Trophoblast cell (in vitro differentiated cells and primary cell): ENCODE measurements at regions not wholly inside any gene's neighbourhood (a gene's known extent, or its start where the extent isn't known, plus 50 kb on each side); places are given as distances from the start of the nearest gene placed in this dataset.
A peak's percentile ranks its signal among the peaks of the same experiment; 100 is the strongest.

Source experiments
- DNase-seq, 2 donors: peaks; one replicate each; pipeline ENCODE4 v3.0.0-alpha.2; 2016
- H2AFZ ChIP-seq: 2 replicates; pipeline ENCODE4 v1.6.1; 2013; ENCODE audit warnings: low read length, moderate library complexity, mild to moderate bottlenecking; ENCODE audit not compliant: insufficient read depth, poor library complexity
- H2AK5ac ChIP-seq: 2 replicates; pipeline ENCODE4 v1.6.1; 2013; ENCODE audit warnings: mild to moderate bottlenecking, low read length
- H2BK120ac ChIP-seq: 2 replicates; pipeline ENCODE4 v1.6.1; 2013; ENCODE audit warnings: low read length, mild to moderate bottlenecking, moderate library complexity; ENCODE audit not compliant: insufficient read depth, poor library complexity
- H2BK12ac ChIP-seq: 2 replicates; pipeline ENCODE4 v1.6.1; 2013; ENCODE audit warnings: mild to moderate bottlenecking, low read length, moderate library complexity
- H2BK5ac ChIP-seq: 2 replicates; pipeline ENCODE4 v1.6.1; 2013; ENCODE audit warnings: low read length, low read depth, moderate library complexity, mild to moderate bottlenecking; ENCODE audit not compliant: poor library complexity
- H3K14ac ChIP-seq: 2 replicates; pipeline ENCODE4 v1.6.1; 2013; ENCODE audit warnings: mild to moderate bottlenecking, low read length
- H3K18ac ChIP-seq: 2 replicates; pipeline ENCODE4 v1.6.1; 2013; ENCODE audit warnings: mild to moderate bottlenecking, low read length
- H3K23ac ChIP-seq: 2 replicates; pipeline ENCODE4 v1.6.1; 2013; ENCODE audit warnings: low read length
- H3K27ac ChIP-seq: 2 replicates; pipeline ENCODE4 v1.5.1; 2013; ENCODE audit warnings: low read depth, mild to moderate bottlenecking, inconsistent platforms, low read length, moderate library complexity
- H3K27me3 ChIP-seq: 2 replicates; pipeline ENCODE4 v1.6.1; 2013; ENCODE audit warnings: inconsistent platforms, mild to moderate bottlenecking, low read length, moderate library complexity; ENCODE audit not compliant: insufficient read depth
- H3K36me3 ChIP-seq, 2 experiments: 1 replicate in 1 of 2; 2 replicates in 1 of 2; pipeline ENCODE4 v1.6.1; 2013; ENCODE audit warnings: low read length in 2 of 2, mild to moderate bottlenecking in 2 of 2, moderate library complexity in 1 of 2; ENCODE audit not compliant: insufficient read depth in 2 of 2, control insufficient read depth in 1 of 2
- H3K4ac ChIP-seq: 2 replicates; pipeline ENCODE4 v1.6.1; 2013; ENCODE audit warnings: low read depth, mild to moderate bottlenecking, low read length, moderate library complexity
- H3K4me1 ChIP-seq, 2 experiments: 1 replicate in 1 of 2; 2 replicates in 1 of 2; pipeline ENCODE4 v1.6.1; 2013; ENCODE audit warnings: low read length in 2 of 2, mild to moderate bottlenecking in 2 of 2, moderate library complexity in 1 of 2; ENCODE audit not compliant: insufficient read depth in 2 of 2, control insufficient read depth in 1 of 2
- H3K4me2 ChIP-seq: 2 replicates; pipeline ENCODE4 v1.6.1; 2013; ENCODE audit warnings: inconsistent platforms, mild to moderate bottlenecking, low read length, moderate library complexity
- H3K4me3 ChIP-seq: 2 replicates; pipeline ENCODE4 v1.5.1; 2013; ENCODE audit warnings: mild to moderate bottlenecking, low read depth, low read length, inconsistent platforms
- H3K79me1 ChIP-seq: one replicate; pipeline ENCODE4 v1.6.1; 2013; ENCODE audit warnings: low read length
- H3K79me2 ChIP-seq: 2 replicates; pipeline ENCODE4 v1.6.1; 2013; ENCODE audit warnings: low read length, mild to moderate bottlenecking; ENCODE audit not compliant: control insufficient read depth, insufficient read depth, poor library complexity
- H3K9ac ChIP-seq: 2 replicates; pipeline ENCODE4 v1.6.1; 2013; ENCODE audit warnings: mild to moderate bottlenecking, low read length
- H3K9me3 ChIP-seq: 2 replicates; pipeline ENCODE4 v1.6.1; 2013; ENCODE audit warnings: low read depth, mild to moderate bottlenecking, control low read depth, inconsistent platforms, low read length; ENCODE audit not compliant: insufficient read depth
- H4K12ac ChIP-seq: 2 replicates; pipeline ENCODE4 v1.6.1; 2013; ENCODE audit warnings: low read depth, mild to moderate bottlenecking, low read length, moderate library complexity
- H4K8ac ChIP-seq: 2 replicates; pipeline ENCODE4 v1.6.1; 2013; ENCODE audit warnings: low read depth, mild to moderate bottlenecking, low read length, moderate library complexity
- H4K91ac ChIP-seq: one replicate; pipeline ENCODE4 v1.6.1; 2013; ENCODE audit warnings: low read depth, mild to moderate bottlenecking, low read length, moderate library complexity
- WGBS: extraction: QIAGEN DNeasy Blood & Tissue Kit; methylation state at CpG from one replicate; pipeline ENCODE4 v1.1.7; 2013; ENCODE audit warnings: missing lambda C conversion rate; ENCODE audit not compliant: insufficient read length, insufficient coverage; ENCODE audit errors: extremely low coverage; 5-methylcytosine and 5-hydroxymethylcytosine counted together

DNA sequence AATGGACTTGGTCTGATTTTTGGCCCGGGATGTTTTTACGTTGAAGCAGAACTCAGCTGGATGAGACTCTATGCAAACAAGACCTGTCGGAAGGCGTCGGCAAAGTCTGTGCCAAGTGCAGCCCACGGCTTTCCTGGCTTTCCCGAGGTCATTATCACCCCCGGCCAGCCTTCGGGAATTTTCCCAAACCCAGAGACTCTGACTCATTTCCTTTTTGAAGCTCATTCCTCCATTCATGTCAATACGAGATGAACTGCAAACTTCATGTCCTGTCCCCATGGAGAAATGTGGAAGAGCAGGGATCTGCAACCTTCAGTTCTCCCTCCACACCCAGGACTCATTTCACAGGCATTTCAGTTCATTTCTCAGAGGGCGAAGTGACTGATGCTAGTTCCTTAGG, 95.3 kb downstream of the IRX2 start:
- no CpG with 5 or more reads among the region's 11 CpGs for WGBS
- Histone ChIP-seq H3K27me3 (no peaks in the 10 kb centered on the region), H3K9ac (no peak overlapping the region), H3K4me2 (no peak overlapping the region), H2BK120ac (no peak overlapping the region), H3K4ac (no peak overlapping the region), H3K4me3 (no peak overlapping the region), H3K18ac (no peak overlapping the region), H2BK12ac (no peak overlapping the region), H3K27ac (no peak overlapping the region), H3K36me3 (no peaks in the 10 kb centered on the region), H3K23ac (no peak overlapping the region), H4K91ac (no peak overlapping the region), H4K8ac (no peak overlapping the region), H3K4me1 (no peaks in the 10 kb centered on the region), H3K79me2 (no peaks in the 10 kb centered on the region), H3K79me1 (no peaks in the 10 kb centered on the region), H4K12ac (no peak overlapping the region), H2AFZ (no peak overlapping the region), H3K14ac (no peak overlapping the region), H2AK5ac (no peak overlapping the region), H3K9me3 (peaks cover 2% of the 10 kb centered on the region), H2BK5ac (no peak overlapping the region)
- peak in 1 of 2 donors; percentile 6 for DNase-seq

DNA sequence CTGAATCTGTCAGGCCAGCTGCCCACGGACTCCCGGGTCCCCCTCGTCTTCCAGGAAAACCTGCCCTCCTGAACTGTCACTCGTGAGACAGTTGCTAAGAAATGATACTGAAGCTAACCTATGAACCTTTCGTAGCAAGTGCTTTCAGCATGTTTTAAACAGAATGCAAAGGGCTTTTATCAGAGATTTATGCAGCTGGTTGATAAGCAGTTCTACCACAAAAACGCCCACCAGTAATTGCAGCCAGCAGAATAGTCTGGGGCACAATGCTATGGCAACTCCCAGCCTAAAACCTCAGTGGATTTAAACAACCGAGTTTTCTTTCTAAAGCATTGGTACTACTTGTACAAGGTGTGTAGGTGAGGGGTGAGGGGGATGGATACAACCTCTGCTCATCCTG, 97.5 kb downstream of the IRX2 start:
- no CpG with 5 or more reads among the region's 7 CpGs for WGBS
- no peak overlapping the region for H4K12ac ChIP-seq
- no peaks in the 10 kb centered on the region for H3K79me2 ChIP-seq
- no peak overlapping the region for H2AK5ac ChIP-seq
- no peak overlapping the region for H3K27ac ChIP-seq
- no peak for DNase-seq
- H3K4ac ChIP-seq, result no peak overlapping the region
- H3K14ac ChIP-seq, result no peak overlapping the region
- H2BK12ac ChIP-seq, result no peak overlapping the region
- no peaks in the 10 kb centered on the region for H3K36me3 ChIP-seq
- no peak overlapping the region for H2AFZ ChIP-seq
- no peak overlapping the region for H4K8ac ChIP-seq
- no peak overlapping the region for H3K18ac ChIP-seq
- H2BK120ac ChIP-seq, result no peak overlapping the region
- H3K27me3 ChIP-seq, result no peaks in the 10 kb centered on the region
- no peak overlapping the region for H3K23ac ChIP-seq
- no peaks in the 10 kb centered on the region for H3K4me1 ChIP-seq
- H3K9me3 ChIP-seq, result peaks cover 2% of the 10 kb centered on the region
- H4K91ac ChIP-seq, result no peak overlapping the region
- H2BK5ac ChIP-seq, result no peak overlapping the region
- no peak overlapping the region for H3K9ac ChIP-seq
- H3K4me3 ChIP-seq, result no peak overlapping the region
- no peak overlapping the region for H3K4me2 ChIP-seq
- no peaks in the 10 kb centered on the region for H3K79me1 ChIP-seq

DNA sequence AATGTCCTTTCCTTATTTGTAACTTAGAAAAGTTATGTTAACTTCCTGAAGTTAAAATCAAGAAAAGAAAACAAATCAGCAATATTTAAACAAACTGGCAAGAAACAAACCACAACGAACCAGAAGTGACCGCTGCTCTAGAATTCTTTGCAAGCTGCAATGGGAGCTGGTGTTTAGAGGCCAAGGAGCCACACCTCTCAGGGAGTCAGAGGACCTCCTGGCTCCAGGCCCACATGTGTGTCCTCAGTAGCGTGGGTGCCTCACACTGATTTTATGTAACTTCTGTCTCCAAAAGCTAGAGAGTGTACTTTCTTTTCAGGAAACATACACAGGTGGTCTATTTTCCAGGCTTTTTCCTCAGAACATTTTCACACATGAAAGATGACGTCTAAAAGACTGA, 100.4 kb downstream of the IRX2 start:
- WGBS, result no CpG with 5 or more reads among the region's 4 CpGs
- Histone ChIP-seq H4K8ac (no peak overlapping the region), H3K18ac (no peak overlapping the region), H3K9me3 (peaks cover 2% of the 10 kb centered on the region), H3K9ac (no peak overlapping the region), H3K27me3 (no peaks in the 10 kb centered on the region), H3K4ac (no peak overlapping the region), H4K12ac (no peak overlapping the region), H2BK12ac (no peak overlapping the region), H2BK120ac (no peak overlapping the region), H3K4me3 (no peak overlapping the region), H3K79me2 (no peaks in the 10 kb centered on the region), H2BK5ac (no peak overlapping the region), H4K91ac (no peak overlapping the region), H3K4me1 (no peaks in the 10 kb centered on the region), H2AK5ac (no peak overlapping the region), H3K4me2 (no peak overlapping the region), H2AFZ (no peak overlapping the region), H3K23ac (no peak overlapping the region), H3K27ac (no peak overlapping the region), H3K14ac (no peak overlapping the region), H3K36me3 (no peaks in the 10 kb centered on the region), H3K79me1 (no peaks in the 10 kb centered on the region)
- DNase-seq, result no peak

DNA sequence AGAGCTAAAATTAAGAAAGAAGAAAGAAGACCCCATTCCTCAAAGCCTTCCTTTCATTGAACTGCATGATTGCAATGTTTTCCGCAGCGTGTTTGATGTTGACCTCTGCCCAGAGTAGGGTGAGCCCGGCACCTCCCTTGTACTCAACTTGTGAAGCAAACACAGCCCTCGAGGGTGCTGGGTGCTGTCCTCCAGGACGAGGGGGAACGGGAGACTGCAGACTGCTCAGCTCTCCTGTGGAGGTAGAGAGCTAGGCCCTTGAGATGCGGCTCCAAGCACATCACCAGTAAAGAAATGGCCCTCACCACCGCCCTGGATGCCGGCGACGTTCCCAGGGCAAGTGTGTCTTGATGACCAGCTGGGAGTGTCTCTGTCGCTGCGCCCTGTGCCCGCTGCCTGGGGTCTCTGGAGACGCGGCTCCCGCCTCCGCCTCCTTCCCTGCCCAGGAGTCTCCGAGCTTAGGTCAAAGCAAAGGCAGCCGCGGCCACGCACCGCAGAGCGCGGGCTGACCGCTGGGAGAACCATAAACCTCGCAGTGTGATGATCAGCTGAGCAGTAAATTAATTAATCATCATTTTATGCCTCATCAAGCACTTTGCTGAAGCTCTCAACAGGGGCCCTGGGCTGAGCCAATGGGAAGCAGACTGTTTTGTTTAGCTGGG, 108.7 kb downstream of the IRX2 start:
- Histone ChIP-seq H3K14ac (no peak overlapping the region), H3K27ac (no peak overlapping the region), H3K23ac (no peak overlapping the region), H2BK5ac (no peak overlapping the region), H3K36me3 (no peaks in the 10 kb centered on the region), H3K4me2 (no peak overlapping the region), H3K4me1 (no peaks in the 10 kb centered on the region), H2BK12ac (no peak overlapping the region), H3K9ac (no peak overlapping the region), H3K79me2 (no peaks in the 10 kb centered on the region), H2AK5ac (no peak overlapping the region), H3K27me3 (no peaks in the 10 kb centered on the region), H3K9me3 (peaks cover 7% of the 10 kb centered on the region), H3K79me1 (no peaks in the 10 kb centered on the region), H3K4ac (no peak overlapping the region), H4K8ac (no peak overlapping the region), H4K91ac (no peak overlapping the region), H3K4me3 (no peak overlapping the region), H2BK120ac (no peak overlapping the region), H2AFZ (no peak overlapping the region), H4K12ac (no peak overlapping the region), H3K18ac (no peak overlapping the region)
- WGBS, result no CpG with 5 or more reads among the region's 27 CpGs
- DNase-seq, result no peak
